H1 (cell line): ENCODE measurements at regions not wholly inside any gene's neighbourhood (a gene's known extent, or its start where the extent isn't known, plus 50 kb on each side); places are given as distances from the start of the nearest gene placed in this dataset.

Source experiments
- CTCF ChIA-PET: fragments of 300-600 bp; sonication (Branson Sonifier 250); formaldehyde crosslinking; loops from one replicate; lab custom pipeline; 2021; ENCODE audit not compliant: partially characterized antibody; lab: Charles Lee
- POLR2A ChIA-PET: fragments of 300-600 bp; sonication (Branson Sonifier 250); formaldehyde crosslinking; loops from one replicate; lab custom pipeline; 2021; ENCODE audit warnings: inconsistent platforms; ENCODE audit not compliant: partially characterized antibody; lab: Charles Lee
- DNase-seq, 2 experiments: peaks; one replicate each; pipeline versions ENCODE4 v3.0.0 to v3.0.0-alpha.2; 2010 to 2022; ENCODE audit warnings: low spot score in 2 of 2, low read depth in 1 of 2, mixed read lengths in 1 of 2
- FAIRE-seq: peaks from 2 replicates; lab custom pipeline; 2011; peaks lifted over from hg19 to GRCh38; lab: Jason Lieb, UNC
- H2AFZ ChIP-seq: 2 replicates; pipeline ENCODE4 v1.8.1; 2012; ENCODE audit warnings: low read length, inconsistent platforms
- H2AK5ac ChIP-seq: 2 replicates; pipeline ENCODE4 v1.6.1; 2013; ENCODE audit warnings: low read depth, low read length
- H2BK120ac ChIP-seq: replicated peaks from 2 replicates; pipeline ENCODE3; 2013; ENCODE audit warnings: low read depth, low read length, inconsistent platforms
- H2BK12ac ChIP-seq: 2 replicates; pipeline ENCODE4 v1.6.1; 2013; ENCODE audit warnings: low read depth, low read length
- H2BK15ac ChIP-seq: 2 replicates; pipeline ENCODE4 v1.6.1; 2013; ENCODE audit warnings: low read length
- H2BK20ac ChIP-seq: 2 replicates; pipeline ENCODE4 v1.6.1; 2013; ENCODE audit warnings: low read length
- H2BK5ac ChIP-seq: 2 replicates; pipeline ENCODE4 v1.6.1; 2013; ENCODE audit warnings: low read depth, low read length
- H3K14ac ChIP-seq: 2 replicates; pipeline ENCODE4 v1.6.1; 2013; ENCODE audit warnings: inconsistent platforms; ENCODE audit not compliant: insufficient read length
- H3K18ac ChIP-seq: 2 replicates; pipeline ENCODE4 v1.6.1; 2013; ENCODE audit warnings: low read length; ENCODE audit errors: extremely low read depth
- H3K23ac ChIP-seq: 2 replicates; pipeline ENCODE4 v1.6.1; 2013; ENCODE audit warnings: inconsistent platforms; ENCODE audit not compliant: insufficient read length
- H3K23me2 ChIP-seq: 2 replicates; pipeline ENCODE4 v1.6.1; 2013; ENCODE audit warnings: low read depth, low read length
- H3K27ac ChIP-seq: 2 replicates; pipeline ENCODE4 v1.6.1; 2011; ENCODE audit warnings: low read depth, low read length, inconsistent platforms
- H3K27me3 ChIP-seq, 4 experiments: replicated peaks in 1 of 4; 1 replicate in 1 of 4; 2 replicates in 3 of 4; pipeline versions ENCODE4 v1.6.1 to v1.8.1; 2011 to 2013; ENCODE audit warnings: low read length in 3 of 4, mild to moderate bottlenecking in 3 of 4, inconsistent platforms in 2 of 4, mixed read lengths in 2 of 4, moderate library complexity in 1 of 4; ENCODE audit not compliant: control insufficient read depth in 3 of 4, insufficient read depth in 3 of 4; ENCODE audit errors: extremely low read depth in 1 of 4
- H3K36me3 ChIP-seq, 4 experiments: 2 replicates each; pipeline versions ENCODE4 v1.6.1 to v1.8.1; 2011 to 2013; ENCODE audit warnings: mild to moderate bottlenecking in 4 of 4, low read length in 3 of 4, moderate library complexity in 2 of 4, control low read depth in 1 of 4, inconsistent platforms in 1 of 4; ENCODE audit not compliant: insufficient read depth in 4 of 4, control insufficient read depth in 2 of 4
- H3K4ac ChIP-seq: replicated peaks from 2 replicates; pipeline ENCODE3; 2013; ENCODE audit warnings: low read length, low read depth, mixed read lengths, inconsistent platforms; ENCODE audit not compliant: insufficient read length
- H3K4me1 ChIP-seq, 4 experiments: replicated peaks in 1 of 4; 1 replicate in 1 of 4; 2 replicates in 3 of 4; pipeline versions ENCODE4 v1.6.1 to v1.8.1; 2011 to 2013; ENCODE audit warnings: low read length in 3 of 4, inconsistent platforms in 2 of 4, mixed read lengths in 1 of 4; ENCODE audit not compliant: insufficient read depth in 4 of 4, control insufficient read depth in 3 of 4
- H3K4me2 ChIP-seq, 2 experiments: 2 replicates each; pipeline versions ENCODE4 v1.6.1 to v1.8.1; 2011 to 2013; ENCODE audit warnings: low read depth in 2 of 2, low read length in 2 of 2, control low read depth in 1 of 2, inconsistent platforms in 1 of 2, mild to moderate bottlenecking in 1 of 2; ENCODE audit not compliant: insufficient read depth in 1 of 2
- H3K4me3 ChIP-seq, 4 experiments: fragments of 200-600, 300-600 bp in 1 of 4; sonication (generic), shearing (Covaris generic), sonication (Bioruptor Twin) in 1 of 4; 2 replicates each; pipeline versions ENCODE4 v1.5.1 to v1.8.1; 2011 to 2016; ENCODE audit warnings: low read length in 4 of 4, low read depth in 3 of 4, control low read depth in 2 of 4, inconsistent platforms in 2 of 4, mild to moderate bottlenecking in 2 of 4, mixed read lengths in 1 of 4, moderate library complexity in 1 of 4; ENCODE audit not compliant: insufficient read depth in 2 of 4; ENCODE audit errors: extremely low read depth in 1 of 4
- H3K56ac ChIP-seq: replicated peaks from 2 replicates; pipeline ENCODE3; 2013; ENCODE audit warnings: low read depth, mild to moderate bottlenecking, mixed read lengths, low read length, inconsistent platforms; ENCODE audit not compliant: insufficient read length
- H3K79me1 ChIP-seq: 2 replicates; pipeline ENCODE4 v1.6.1; 2013; ENCODE audit warnings: low read depth, low read length, control low read depth
- H3K79me2 ChIP-seq, 2 experiments: 2 replicates each; pipeline versions ENCODE4 v1.6.1 to v1.8.1; 2012 to 2013; ENCODE audit warnings: low read length in 2 of 2, mild to moderate bottlenecking in 2 of 2, inconsistent platforms in 1 of 2; ENCODE audit not compliant: insufficient read depth in 2 of 2, control insufficient read depth in 1 of 2
- H3K9ac ChIP-seq, 4 experiments: replicated peaks in 1 of 4; 1 replicate in 1 of 4; 2 replicates in 3 of 4; pipeline versions ENCODE4 v1.6.1 to v1.8.1; 2011 to 2013; ENCODE audit warnings: low read depth in 3 of 4, low read length in 3 of 4, control low read depth in 2 of 4, mild to moderate bottlenecking in 2 of 4, moderate library complexity in 2 of 4, inconsistent platforms in 1 of 4; ENCODE audit errors: extremely low read depth in 1 of 4
- H3K9me3 ChIP-seq, 2 experiments: 2 replicates each; pipeline versions ENCODE4 v1.6.1 to v1.8.1; 2012 to 2013; ENCODE audit warnings: mild to moderate bottlenecking in 2 of 2, moderate library complexity in 2 of 2, control low read depth in 1 of 2, inconsistent platforms in 1 of 2, low read depth in 1 of 2, low read length in 1 of 2, mixed read lengths in 1 of 2; ENCODE audit not compliant: insufficient read depth in 2 of 2
- H4K20me1 ChIP-seq, 2 experiments: replicated peaks in 1 of 2; 2 replicates each; pipeline versions ENCODE3 to v1.8.1; 2011 to 2013; ENCODE audit warnings: inconsistent platforms in 2 of 2, low read length in 2 of 2, mild to moderate bottlenecking in 1 of 2; ENCODE audit not compliant: insufficient read depth in 2 of 2, control insufficient read depth in 1 of 2
- H4K5ac ChIP-seq: 2 replicates; pipeline ENCODE4 v1.6.1; 2013; ENCODE audit warnings: low read length, low read depth, mixed read lengths, inconsistent platforms; ENCODE audit not compliant: insufficient read length
- H4K8ac ChIP-seq: 2 replicates; pipeline ENCODE4 v1.8.0; 2013; ENCODE audit warnings: mild to moderate bottlenecking, moderate library complexity, low read length, inconsistent platforms; ENCODE audit not compliant: insufficient read depth; ENCODE audit errors: extremely low read depth
- H4K91ac ChIP-seq: replicated peaks from 2 replicates; pipeline ENCODE3; 2013; ENCODE audit warnings: low read length, mixed read lengths, inconsistent platforms; ENCODE audit not compliant: insufficient read length
- ASH2L ChIP-seq: fragments of 200-600, 300-600 bp; sonication (generic); IDR thresholded peaks from one replicate; pipeline ENCODE4 v1.7.1; 2017; ENCODE audit warnings: low read length
- BCL11A ChIP-seq, 2 experiments: IDR thresholded peaks; one replicate each; pipeline ENCODE4 v1.6.1; 2011; ENCODE audit warnings: low read depth in 2 of 2, low read length in 2 of 2, mild to moderate bottlenecking in 2 of 2
- CBX8 ChIP-seq: fragments of 300-800, 300-1000 bp; sonication (generic); IDR thresholded peaks from 2 replicates; pipeline ENCODE4 v1.7.1; 2016; ENCODE audit warnings: low read depth, low read length, borderline replicate concordance
- CHD1 ChIP-seq: IDR thresholded peaks from 2 replicates; pipeline ENCODE4 v1.6.1; 2012; ENCODE audit warnings: low read depth, low read length, improper control_type of control experiment
- FOSL1 ChIP-seq: IDR thresholded peaks from 2 replicates; pipeline ENCODE4 v1.6.1; 2011; ENCODE audit warnings: mild to moderate bottlenecking, low read depth, low read length, moderate library complexity; ENCODE audit not compliant: insufficient read depth
- JUN ChIP-seq: IDR thresholded peaks from 2 replicates; pipeline ENCODE4 v1.6.1; 2011; ENCODE audit warnings: low read depth, mild to moderate bottlenecking, improper control_type of control experiment, low read length
- MAX ChIP-seq: IDR thresholded peaks from 2 replicates; pipeline ENCODE4 v1.6.1; 2012; ENCODE audit warnings: inconsistent platforms
- PHF8 ChIP-seq: fragments of 200-600 bp; sonication (generic); conservative IDR thresholded peaks from 2 replicates; pipeline ENCODE4 v1.7.1; 2012; ENCODE audit warnings: low read depth, mild to moderate bottlenecking, inconsistent platforms, low read length, moderate library complexity
- POLR2A ChIP-seq, 2 experiments: IDR thresholded peaks; 1 replicate in 1 of 2; 2 replicates in 1 of 2; pipeline ENCODE4 v1.6.1; 2011; ENCODE audit warnings: low read depth in 2 of 2, low read length in 2 of 2, mild to moderate bottlenecking in 2 of 2; ENCODE audit errors: control extremely low read depth in 1 of 2
- RXRA ChIP-seq: IDR thresholded peaks from 2 replicates; pipeline ENCODE4 v1.6.1; 2011; ENCODE audit warnings: low read depth, mild to moderate bottlenecking, low read length, moderate library complexity; ENCODE audit not compliant: insufficient read depth
- SAP30 ChIP-seq: fragments of 300-600 bp; sonication (generic); IDR thresholded peaks from 2 replicates; pipeline ENCODE4 v1.7.1; 2012; ENCODE audit warnings: low read length, moderate library complexity, mild to moderate bottlenecking, inconsistent platforms; ENCODE audit not compliant: insufficient read depth, insufficient replicate concordance
- USF2 ChIP-seq: IDR thresholded peaks from 2 replicates; pipeline ENCODE4 v1.6.1; 2011; ENCODE audit warnings: low read length, improper control_type of control experiment
- YY1 ChIP-seq: IDR thresholded peaks from 2 replicates; pipeline ENCODE4 v1.6.1; 2011; ENCODE audit warnings: low read depth, mild to moderate bottlenecking, low read length
- WGBS, 2 experiments: shearing (Covaris generic) in 1 of 2; methylation state at CpG; one replicate each; pipeline versions ENCODE4 v1.1.6 to v1.1.7; 2013 to 2015; ENCODE audit warnings: low lambda C conversion rate in 2 of 2, mixed read lengths in 2 of 2, inconsistent platforms in 1 of 2, low coverage in 1 of 2, missing lambda C conversion rate in 1 of 2; ENCODE audit not compliant: insufficient replicate concordance in 2 of 2, insufficient coverage in 1 of 2, insufficient read length in 1 of 2; ENCODE audit errors: extremely low coverage in 1 of 2, missing lambda C conversion rate in 1 of 2; 5-methylcytosine and 5-hydroxymethylcytosine counted together

GRCh38 chr2:217110550-217110949, 250.7 kb upstream of the TNP1 start:
- Histone ChIP-seq H3K9me3 (no peaks in the 10 kb centered on the region), H3K4me3 (no peak overlapping the region), H4K8ac (no peak overlapping the region), H3K36me3 (no peaks in the 10 kb centered on the region), H3K23ac (no peak overlapping the region), H2AFZ (no peak overlapping the region), H2BK120ac (no peak overlapping the region), H3K79me1 (no peaks in the 10 kb centered on the region), H2BK12ac (no peak overlapping the region), H4K20me1 (no peaks in the 10 kb centered on the region), H3K9ac (no peak overlapping the region), H3K79me2 (no peaks in the 10 kb centered on the region), H4K91ac (no peak overlapping the region), H3K56ac (no peak overlapping the region), H3K23me2 (no peaks in the 10 kb centered on the region; the same call in 1 of the 2 replicates), H2AK5ac (no peak overlapping the region), H3K18ac (no peak overlapping the region), H2BK5ac (no peak overlapping the region), H4K5ac (no peak overlapping the region), H3K4me1 (peaks cover 0 to 5% (median 0%) of the 10 kb centered on the region in 4 experiments; a peak in 2 of 7 replicates), H3K4me2 (no peak overlapping the region), H3K4ac (no peak overlapping the region), H2BK15ac (no peak overlapping the region), H3K27me3 (no peaks in the 10 kb centered on the region), H2BK20ac (no peak overlapping the region), H3K14ac (no peak overlapping the region), H3K27ac (no peak overlapping the region)
- WGBS, 2 experiments = 88% methylated on average over 3 of the region's 3 CpGs; no CpG with 5 or more reads in 1 of the 2 experiments
- DNase-seq = no peak
- CTCF ChIA-PET = no interaction called here
- POLR2A ChIA-PET = no interaction called here
- no peak for FAIRE-seq
- TF ChIP-seq YY1 (no peak), CBX8 (no peak), POLR2A (IDR thresholded peaks at IDR 0.05; ENCODE audit: control extremely low read depth in 1 of 2, low read depth in 2 of 2, low read length in 2 of 2) (no peak), BCL11A (IDR thresholded peaks at IDR 0.05; ENCODE audit: low read depth in 2 of 2, low read length in 2 of 2) (no peak), PHF8 (no peak), ASH2L (no peak), USF2 (no peak), CHD1 (no peak), JUN (no peak), SAP30 (no peak), RXRA (no peak), FOSL1 (no peak), MAX (no peak)
